ENCODE measurements at regions not wholly inside any gene's neighbourhood (a gene's known extent, or its start where the extent isn't known, plus 50 kb on each side); places are given as distances from the start of the nearest gene placed in this dataset.

DNA sequence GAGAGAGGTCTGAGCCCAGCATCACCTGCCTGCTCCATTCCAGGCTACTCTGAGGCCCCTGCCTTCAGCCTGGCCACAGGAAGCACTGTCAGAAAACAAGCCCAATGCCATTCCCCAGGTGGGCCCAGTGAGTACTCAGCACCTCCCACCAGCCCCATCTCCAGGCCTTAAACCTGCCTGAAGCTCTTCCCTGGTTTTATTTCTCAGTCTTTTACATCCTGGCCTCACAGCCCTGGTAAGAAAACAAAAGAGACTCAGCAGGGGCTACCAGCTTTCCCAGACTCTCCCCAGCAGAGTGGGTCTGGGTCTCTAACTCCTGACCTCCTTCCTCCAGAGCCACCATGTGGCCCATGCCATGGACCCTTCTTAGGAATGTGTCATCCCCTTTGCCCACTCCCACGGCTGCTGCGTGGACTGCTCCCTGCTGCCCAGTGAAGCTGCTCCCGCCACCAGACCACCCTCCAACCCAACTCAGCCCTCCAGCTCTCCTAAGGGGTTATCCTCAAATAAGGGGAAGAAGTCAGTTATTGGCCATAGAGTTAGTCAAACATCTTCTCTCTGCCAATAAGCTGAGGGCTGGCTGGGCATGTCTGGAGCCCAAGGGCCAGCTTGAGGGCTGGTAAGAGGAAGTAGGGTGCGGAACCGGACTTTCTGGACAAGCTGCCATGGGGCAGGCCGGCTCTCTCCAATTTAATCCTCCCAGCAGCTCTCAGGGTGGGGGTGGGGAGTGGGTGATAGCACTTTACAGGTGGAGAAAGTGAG lies 116.7 kb upstream of the LINGO1 start:
- H3K9me3 ChIP-seq (ENCODE audit: control insufficient read depth in 5 of 5, low read length in 5 of 5), result no peaks in the 10 kb centered on the region
- peaks cover 0 to 8% (median 6%) of the 10 kb centered on the region in 5 donors for H3K4me1 ChIP-seq (ENCODE audit: control insufficient read depth in 5 of 5, insufficient read depth in 5 of 5, low read length in 5 of 5)

DNA sequence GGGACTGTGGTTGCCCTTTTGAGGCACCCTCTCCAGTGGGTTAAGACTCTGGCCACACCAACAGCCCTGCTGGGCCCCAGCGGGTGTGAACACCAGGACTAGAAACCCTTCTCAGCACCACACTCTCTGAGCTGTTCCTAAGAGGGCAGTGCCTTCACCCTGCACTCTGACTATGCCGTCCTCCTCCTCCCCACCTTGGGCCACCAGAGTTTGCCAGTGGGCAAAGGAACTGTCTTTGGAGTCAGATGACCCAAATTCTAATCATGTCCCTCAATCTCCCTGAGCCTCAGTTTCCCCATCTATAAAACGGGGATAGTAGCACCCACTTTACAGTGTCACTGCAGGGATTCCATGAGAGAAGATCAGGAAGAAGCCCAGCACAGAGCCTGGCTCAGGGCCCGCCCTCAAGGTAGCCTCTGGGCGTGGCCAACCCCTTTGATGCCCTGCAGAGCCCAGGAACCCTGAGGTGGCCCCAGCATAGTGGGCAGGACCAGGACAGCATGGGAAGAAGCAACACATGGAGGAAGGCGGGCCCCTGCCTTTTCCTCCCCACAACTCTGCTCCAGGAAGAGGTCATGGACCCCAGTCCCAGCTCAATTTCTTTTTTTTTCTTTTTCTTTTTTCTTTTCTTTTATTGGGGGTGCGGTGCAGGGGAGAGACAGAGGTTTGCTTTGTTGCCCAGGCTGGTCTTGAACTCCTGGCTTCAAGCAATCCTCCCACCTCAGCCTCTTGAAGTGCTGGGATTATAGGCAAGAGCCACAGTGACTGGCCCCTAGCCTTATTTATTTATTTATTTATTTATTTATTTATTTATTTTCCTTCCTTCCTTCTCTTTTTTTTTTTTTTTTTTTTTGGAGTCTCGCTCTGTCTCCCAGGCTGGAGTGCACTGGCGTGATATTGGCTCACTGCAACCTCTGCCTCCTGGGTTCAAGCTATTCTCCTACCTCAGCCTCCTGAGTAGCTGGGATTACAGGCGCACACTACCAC lies 115.7 kb upstream of the LINGO1 start:
- no peaks in the 10 kb centered on the region for H3K36me3 ChIP-seq (ENCODE audit: control insufficient read depth in 5 of 5, insufficient read depth in 5 of 5, low read length in 5 of 5)
- H3K27ac ChIP-seq (ENCODE audit: low read depth, low read length), result no peak overlapping the region
- H3K4me1 ChIP-seq (ENCODE audit: control insufficient read depth in 5 of 5, insufficient read depth in 5 of 5, low read length in 5 of 5), result peaks cover 0 to 8% (median 6%) of the 10 kb centered on the region in 5 donors
- no peaks in the 10 kb centered on the region for H3K9me3 ChIP-seq (ENCODE audit: control insufficient read depth in 5 of 5, low read length in 5 of 5)
- peaks cover 0 to 12% (median 8%) of the 10 kb centered on the region in 5 donors for H3K27me3 ChIP-seq (ENCODE audit: control insufficient read depth in 5 of 5, insufficient read depth in 4 of 5, low read length in 5 of 5)
- peak overlapping the region in 1 of 5 donors; percentile 25 for H3K4me3 ChIP-seq (ENCODE audit: low read depth in 1 of 5, low read length in 5 of 5)
- H3K9ac ChIP-seq (ENCODE audit: low read length in 5 of 5), result no peak overlapping the region

More for the DNA sequence above, 116.7 kb upstream of the LINGO1 start:
- peaks cover 0 to 13% (median 7%) of the 10 kb centered on the region in 5 donors for H3K27me3 ChIP-seq (ENCODE audit: control insufficient read depth in 5 of 5, insufficient read depth in 4 of 5, low read length in 5 of 5)
- H3K9ac ChIP-seq (ENCODE audit: low read length in 5 of 5), result no peak overlapping the region
- H3K27ac ChIP-seq (ENCODE audit: low read depth, low read length), result no peak overlapping the region
- H3K36me3 ChIP-seq (ENCODE audit: control insufficient read depth in 5 of 5, insufficient read depth in 5 of 5, low read length in 5 of 5), result no peaks in the 10 kb centered on the region
- no peak overlapping the region for H3K4me3 ChIP-seq (ENCODE audit: low read depth in 1 of 5, low read length in 5 of 5)

GRCh38 chr15:77747175-77748077 lies 114.7 kb upstream of the LINGO1 start:
- Histone ChIP-seq H3K4me1 (ENCODE audit: control insufficient read depth in 5 of 5, insufficient read depth in 5 of 5, low read length in 5 of 5) (peaks cover 0 to 8% (median 6%) of the 10 kb centered on the region in 5 donors), H3K9me3 (ENCODE audit: control insufficient read depth in 5 of 5, low read length in 5 of 5) (no peaks in the 10 kb centered on the region), H3K4me3 (ENCODE audit: low read depth in 1 of 5, low read length in 5 of 5) (peak overlapping the region in 2 of 5 donors; percentile 11 to 25), H3K27me3 (ENCODE audit: control insufficient read depth in 5 of 5, insufficient read depth in 4 of 5, low read length in 5 of 5) (peaks cover 2 to 17% (median 15%) of the 10 kb centered on the region in 5 donors), H3K9ac (ENCODE audit: low read length in 5 of 5) (no peak overlapping the region), H3K36me3 (ENCODE audit: control insufficient read depth in 5 of 5, insufficient read depth in 5 of 5, low read length in 5 of 5) (no peaks in the 10 kb centered on the region), H3K27ac (ENCODE audit: low read depth, low read length) (no peak overlapping the region)

DNA sequence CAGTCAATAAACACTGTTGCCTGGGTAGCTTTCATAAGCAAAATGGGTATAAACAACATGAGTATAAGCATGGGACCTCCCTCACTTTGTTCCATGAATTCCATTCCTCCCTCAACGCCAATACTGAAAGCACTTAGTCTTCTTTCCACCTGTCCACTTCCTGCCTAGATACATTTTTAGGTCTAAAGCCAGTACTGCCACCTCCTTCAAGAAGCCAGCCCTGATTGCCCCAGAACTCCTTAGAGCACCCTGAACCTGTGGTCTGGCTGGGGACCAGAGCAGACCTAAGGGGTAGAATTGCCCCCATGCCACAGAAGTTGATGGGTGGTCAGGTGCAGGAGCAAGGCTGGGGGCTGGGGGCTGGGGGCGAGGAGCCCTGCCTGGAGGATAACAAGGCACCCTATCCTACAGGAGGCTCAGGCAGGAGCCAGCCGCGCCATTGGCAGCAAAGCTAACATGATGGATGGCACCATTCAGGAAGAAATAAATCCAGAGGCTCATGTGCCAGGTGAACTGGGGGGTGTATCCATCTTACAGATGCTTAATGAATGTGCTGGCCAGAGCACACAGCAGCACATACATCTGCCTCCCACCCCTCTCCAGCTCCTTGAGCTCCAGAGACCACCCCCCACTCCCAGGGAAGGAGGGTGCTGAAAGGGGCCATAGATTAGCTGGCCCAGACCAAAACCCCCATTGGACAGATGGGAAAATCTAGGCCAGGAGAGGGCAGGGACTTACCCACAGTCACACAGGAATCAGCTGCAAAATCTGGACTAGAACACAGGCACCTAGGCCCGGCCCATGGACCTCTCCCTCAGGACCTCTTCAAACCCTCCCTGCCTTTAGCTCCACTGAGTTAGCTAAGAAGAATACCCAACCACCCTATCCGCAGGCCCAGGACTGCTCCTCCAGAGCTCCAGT lies 113.8 kb upstream of the LINGO1 start:
- no peak overlapping the region for H3K9ac ChIP-seq (ENCODE audit: low read length in 5 of 5)
- H3K27me3 ChIP-seq (ENCODE audit: control insufficient read depth in 5 of 5, insufficient read depth in 4 of 5, low read length in 5 of 5), result peaks cover 4 to 24% (median 16%) of the 10 kb centered on the region in 5 donors
- no peaks in the 10 kb centered on the region for H3K9me3 ChIP-seq (ENCODE audit: control insufficient read depth in 5 of 5, low read length in 5 of 5)
- no peak overlapping the region for H3K4me3 ChIP-seq (ENCODE audit: low read depth in 1 of 5, low read length in 5 of 5)
- H3K36me3 ChIP-seq (ENCODE audit: control insufficient read depth in 5 of 5, insufficient read depth in 5 of 5, low read length in 5 of 5), result no peaks in the 10 kb centered on the region
- no peak overlapping the region for H3K27ac ChIP-seq (ENCODE audit: low read depth, low read length)
- H3K4me1 ChIP-seq (ENCODE audit: control insufficient read depth in 5 of 5, insufficient read depth in 5 of 5, low read length in 5 of 5), result peaks cover 0 to 8% (median 6%) of the 10 kb centered on the region in 5 donors

GRCh38 chr15:77744398-77744797 lies 111.7 kb upstream of the LINGO1 start:
- H3K9ac ChIP-seq (ENCODE audit: low read length in 5 of 5), result no peak overlapping the region
- no peak overlapping the region for H3K4me3 ChIP-seq (ENCODE audit: low read depth in 1 of 5, low read length in 5 of 5)
- peaks cover 0 to 8% (median 6%) of the 10 kb centered on the region in 5 donors for H3K4me1 ChIP-seq (ENCODE audit: control insufficient read depth in 5 of 5, insufficient read depth in 5 of 5, low read length in 5 of 5)
- no peaks in the 10 kb centered on the region for H3K9me3 ChIP-seq (ENCODE audit: control insufficient read depth in 5 of 5, low read length in 5 of 5)
- no peaks in the 10 kb centered on the region for H3K36me3 ChIP-seq (ENCODE audit: control insufficient read depth in 5 of 5, insufficient read depth in 5 of 5, low read length in 5 of 5)
- H3K27ac ChIP-seq (ENCODE audit: low read depth, low read length), result no peak overlapping the region
- peaks cover 19 to 33% (median 30%) of the 10 kb centered on the region in 5 donors for H3K27me3 ChIP-seq (ENCODE audit: control insufficient read depth in 5 of 5, insufficient read depth in 4 of 5, low read length in 5 of 5)

DNA sequence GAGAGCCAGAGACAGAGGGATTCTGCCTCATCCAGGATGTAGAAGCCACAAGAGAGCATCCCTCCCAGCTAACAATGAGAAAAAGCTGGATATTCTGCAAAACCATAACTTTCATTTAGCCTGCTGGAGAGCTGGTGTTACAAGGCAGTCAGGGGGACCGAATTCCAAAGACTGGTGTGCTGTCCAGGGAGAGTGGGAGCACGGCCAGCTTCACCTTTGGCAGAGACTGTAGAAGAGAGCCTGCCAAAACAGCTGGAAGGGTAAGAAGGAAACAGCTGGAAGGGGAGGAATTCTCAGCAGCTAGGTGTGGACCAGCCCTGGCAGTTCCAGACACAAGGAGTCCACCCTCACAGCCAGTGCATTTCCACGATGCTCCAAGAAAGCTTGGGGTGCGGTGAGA lies 109.9 kb upstream of the LINGO1 start:
- Histone ChIP-seq H3K27me3 (ENCODE audit: control insufficient read depth in 5 of 5, insufficient read depth in 4 of 5, low read length in 5 of 5) (peaks cover 19 to 31% (median 23%) of the 10 kb centered on the region in 5 donors), H3K36me3 (ENCODE audit: control insufficient read depth in 5 of 5, insufficient read depth in 5 of 5, low read length in 5 of 5) (no peaks in the 10 kb centered on the region), H3K9me3 (ENCODE audit: control insufficient read depth in 5 of 5, low read length in 5 of 5) (no peaks in the 10 kb centered on the region), H3K4me3 (ENCODE audit: low read depth in 1 of 5, low read length in 5 of 5) (no peak overlapping the region), H3K27ac (ENCODE audit: low read depth, low read length) (no peak overlapping the region), H3K4me1 (ENCODE audit: control insufficient read depth in 5 of 5, insufficient read depth in 5 of 5, low read length in 5 of 5) (peaks cover 0 to 9% (median 3%) of the 10 kb centered on the region in 5 donors), H3K9ac (ENCODE audit: low read length in 5 of 5) (no peak overlapping the region)

- Histone ChIP-seq H3K9me3 (ENCODE audit: control insufficient read depth in 5 of 5, low read length in 5 of 5) (no peaks in the 10 kb centered on the region), H3K36me3 (ENCODE audit: control insufficient read depth in 5 of 5, insufficient read depth in 5 of 5, low read length in 5 of 5) (no peaks in the 10 kb centered on the region), H3K9ac (ENCODE audit: low read length in 5 of 5) (no peak overlapping the region), H3K27me3 (ENCODE audit: control insufficient read depth in 5 of 5, insufficient read depth in 4 of 5, low read length in 5 of 5) (peaks cover 19 to 31% (median 23%) of the 10 kb centered on the region in 5 donors), H3K4me1 (ENCODE audit: control insufficient read depth in 5 of 5, insufficient read depth in 5 of 5, low read length in 5 of 5) (peaks cover 0 to 11% (median 0%) of the 10 kb centered on the region in 5 donors), H3K4me3 (ENCODE audit: low read depth in 1 of 5, low read length in 5 of 5) (no peak overlapping the region), H3K27ac (ENCODE audit: low read depth, low read length) (no peak overlapping the region)
Observed at GRCh38 chr15:77742127-77742526, 109.4 kb upstream of the LINGO1 start.

GRCh38 chr15:77741106-77741505 lies 108.4 kb upstream of the LINGO1 start:
- no peak overlapping the region for H3K9ac ChIP-seq (ENCODE audit: low read length in 5 of 5)
- H3K9me3 ChIP-seq (ENCODE audit: control insufficient read depth in 5 of 5, low read length in 5 of 5), result no peaks in the 10 kb centered on the region
- no peak overlapping the region for H3K4me3 ChIP-seq (ENCODE audit: low read depth in 1 of 5, low read length in 5 of 5)
- no peaks in the 10 kb centered on the region for H3K36me3 ChIP-seq (ENCODE audit: control insufficient read depth in 5 of 5, insufficient read depth in 5 of 5, low read length in 5 of 5)
- peaks cover 19 to 31% (median 23%) of the 10 kb centered on the region in 5 donors for H3K27me3 ChIP-seq (ENCODE audit: control insufficient read depth in 5 of 5, insufficient read depth in 4 of 5, low read length in 5 of 5)
- peaks cover 0 to 11% (median 0%) of the 10 kb centered on the region in 5 donors for H3K4me1 ChIP-seq (ENCODE audit: control insufficient read depth in 5 of 5, insufficient read depth in 5 of 5, low read length in 5 of 5)
- no peak overlapping the region for H3K27ac ChIP-seq (ENCODE audit: low read depth, low read length)
